ENCODE measurements at regions not wholly inside any gene's neighbourhood (a gene's known extent, or its start where the extent isn't known, plus 50 kb on each side); places are given as distances from the start of the nearest gene placed in this dataset.

GRCh38 chr18:75142677-75143076 is 66.3 kb downstream of the PTGR3 start:
- H3F3A ChIP-seq (replicated peaks; ENCODE audit: insufficient read depth), result no peaks in the 10 kb centered on the region
- no peaks in the 10 kb centered on the region; the same call in 1 of the 2 replicates for H3K27me3 ChIP-seq (ENCODE audit: insufficient read depth)
- no peaks in the 10 kb centered on the region for H4K20me1 ChIP-seq (ENCODE audit: insufficient read depth)
- peaks cover 0 to 2% of the 10 kb centered on the region in 2 experiments for H3K36me3 ChIP-seq (replicated peaks in 1 of 2; ENCODE audit: control insufficient read depth in 1 of 2, insufficient read depth in 2 of 2, low read length in 1 of 2)
- H3K4me2 ChIP-seq, result no peak overlapping the region
- no peak for DNase-seq
- POLR2A ChIA-PET, result no interaction called here
- CTCF ChIA-PET, result interaction anchor here (0.8 to 1.7 kb wide), 2 partner anchors 101 to 439 kb away, joined by 3 to 4 read pairs; no protein-coding TSS in a partner anchor
- H3K9me2 ChIP-seq, result no peaks in the 10 kb centered on the region
- H3K9me3 ChIP-seq, result no peaks in the 10 kb centered on the region; the same call in 1 of the 2 replicates
- H3K79me2 ChIP-seq (ENCODE audit: insufficient read depth), result no peaks in the 10 kb centered on the region
- TF ChIP-seq REST (IDR thresholded peaks at IDR 0.05; ENCODE audit: low read depth, low read length), result no peak
- TF ChIP-seq, protein P1, sequence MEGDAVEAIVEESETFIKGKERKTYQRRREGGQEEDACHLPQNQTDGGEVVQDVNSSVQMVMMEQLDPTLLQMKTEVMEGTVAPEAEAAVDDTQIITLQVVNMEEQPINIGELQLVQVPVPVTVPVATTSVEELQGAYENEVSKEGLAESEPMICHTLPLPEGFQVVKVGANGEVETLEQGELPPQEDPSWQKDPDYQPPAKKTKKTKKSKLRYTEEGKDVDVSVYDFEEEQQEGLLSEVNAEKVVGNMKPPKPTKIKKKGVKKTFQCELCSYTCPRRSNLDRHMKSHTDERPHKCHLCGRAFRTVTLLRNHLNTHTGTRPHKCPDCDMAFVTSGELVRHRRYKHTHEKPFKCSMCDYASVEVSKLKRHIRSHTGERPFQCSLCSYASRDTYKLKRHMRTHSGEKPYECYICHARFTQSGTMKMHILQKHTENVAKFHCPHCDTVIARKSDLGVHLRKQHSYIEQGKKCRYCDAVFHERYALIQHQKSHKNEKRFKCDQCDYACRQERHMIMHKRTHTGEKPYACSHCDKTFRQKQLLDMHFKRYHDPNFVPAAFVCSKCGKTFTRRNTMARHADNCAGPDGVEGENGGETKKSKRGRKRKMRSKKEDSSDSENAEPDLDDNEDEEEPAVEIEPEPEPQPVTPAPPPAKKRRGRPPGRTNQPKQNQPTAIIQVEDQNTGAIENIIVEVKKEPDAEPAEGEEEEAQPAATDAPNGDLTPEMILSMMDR (IDR thresholded peaks at IDR 0.05), result no peak
- TF ChIP-seq, protein P2, sequence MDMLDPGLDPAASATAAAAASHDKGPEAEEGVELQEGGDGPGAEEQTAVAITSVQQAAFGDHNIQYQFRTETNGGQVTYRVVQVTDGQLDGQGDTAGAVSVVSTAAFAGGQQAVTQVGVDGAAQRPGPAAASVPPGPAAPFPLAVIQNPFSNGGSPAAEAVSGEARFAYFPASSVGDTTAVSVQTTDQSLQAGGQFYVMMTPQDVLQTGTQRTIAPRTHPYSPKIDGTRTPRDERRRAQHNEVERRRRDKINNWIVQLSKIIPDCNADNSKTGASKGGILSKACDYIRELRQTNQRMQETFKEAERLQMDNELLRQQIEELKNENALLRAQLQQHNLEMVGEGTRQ (IDR thresholded peaks at IDR 0.05; ENCODE audit: borderline replicate concordance, low read depth, low read length), result no peak
- no peak for TF ChIP-seq POLR2AphosphoS5 (IDR thresholded peaks at IDR 0.05; ENCODE audit: low read depth, low read length)
- no peak for TF ChIP-seq RXRA (IDR thresholded peaks at IDR 0.05; ENCODE audit: borderline replicate concordance, low read depth)
- no peak for TF ChIP-seq MAX (IDR thresholded peaks at IDR 0.05; ENCODE audit: low read depth)
- TF ChIP-seq TEAD4 (IDR thresholded peaks at IDR 0.05; ENCODE audit: borderline replicate concordance, insufficient read depth), result no peak
- TF ChIP-seq PBX3 (IDR thresholded peaks at IDR 0.05), result no peak
- no peak for TF ChIP-seq CHD2 (IDR thresholded peaks at IDR 0.05; ENCODE audit: low read length, partially characterized antibody)
- no peaks in the 10 kb centered on the region for H3K4me1 ChIP-seq (ENCODE audit: control insufficient read depth in 1 of 2, insufficient read depth in 2 of 2, low read depth in 1 of 2, low read length in 1 of 2)
- no peak overlapping the region for H3K4me3 ChIP-seq (ENCODE audit: low read depth in 2 of 2, low read length in 1 of 2)
- no peak overlapping the region for H3K9ac ChIP-seq
- WGBS (ENCODE audit: low lambda C conversion rate), result 75% methylated on average over 10 of the region's 10 CpGs
- H3K27ac ChIP-seq (ENCODE audit: low read depth in 2 of 2, low read length in 1 of 2), result no peak overlapping the region
- no peak overlapping the region for H2AFZ ChIP-seq (ENCODE audit: low read depth)

Data from SK-N-SH (cell line).